ENCODE measurements at regions not wholly inside any gene's neighbourhood (a gene's known extent, or its start where the extent isn't known, plus 50 kb on each side); places are given as distances from the start of the nearest gene placed in this dataset.

GRCh38 chr5:162289489-162289888 lies 221.9 kb downstream of the GABRG2 start:
- TF ChIP-seq, protein P1, sequence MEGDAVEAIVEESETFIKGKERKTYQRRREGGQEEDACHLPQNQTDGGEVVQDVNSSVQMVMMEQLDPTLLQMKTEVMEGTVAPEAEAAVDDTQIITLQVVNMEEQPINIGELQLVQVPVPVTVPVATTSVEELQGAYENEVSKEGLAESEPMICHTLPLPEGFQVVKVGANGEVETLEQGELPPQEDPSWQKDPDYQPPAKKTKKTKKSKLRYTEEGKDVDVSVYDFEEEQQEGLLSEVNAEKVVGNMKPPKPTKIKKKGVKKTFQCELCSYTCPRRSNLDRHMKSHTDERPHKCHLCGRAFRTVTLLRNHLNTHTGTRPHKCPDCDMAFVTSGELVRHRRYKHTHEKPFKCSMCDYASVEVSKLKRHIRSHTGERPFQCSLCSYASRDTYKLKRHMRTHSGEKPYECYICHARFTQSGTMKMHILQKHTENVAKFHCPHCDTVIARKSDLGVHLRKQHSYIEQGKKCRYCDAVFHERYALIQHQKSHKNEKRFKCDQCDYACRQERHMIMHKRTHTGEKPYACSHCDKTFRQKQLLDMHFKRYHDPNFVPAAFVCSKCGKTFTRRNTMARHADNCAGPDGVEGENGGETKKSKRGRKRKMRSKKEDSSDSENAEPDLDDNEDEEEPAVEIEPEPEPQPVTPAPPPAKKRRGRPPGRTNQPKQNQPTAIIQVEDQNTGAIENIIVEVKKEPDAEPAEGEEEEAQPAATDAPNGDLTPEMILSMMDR (conservative IDR thresholded peaks at IDR 0.05) = no peak
- no peak for TF ChIP-seq ZFX (IDR thresholded peaks at IDR 0.05)

Data from C4-2B (cell line).